Trophoblast cell (in vitro differentiated cells and primary cell): ENCODE measurements at regions not wholly inside any gene's neighbourhood (a gene's known extent, or its start where the extent isn't known, plus 50 kb on each side); places are given as distances from the start of the nearest gene placed in this dataset.

ENCODE experiments used
- DNase-seq, 2 donors: peaks; one replicate each; pipeline ENCODE4 v3.0.0-alpha.2; 2016
- H2AFZ ChIP-seq: 2 replicates; pipeline ENCODE4 v1.6.1; 2013; ENCODE audit warnings: low read length, moderate library complexity, mild to moderate bottlenecking; ENCODE audit not compliant: insufficient read depth, poor library complexity
- H2AK5ac ChIP-seq: 2 replicates; pipeline ENCODE4 v1.6.1; 2013; ENCODE audit warnings: mild to moderate bottlenecking, low read length
- H2BK120ac ChIP-seq: 2 replicates; pipeline ENCODE4 v1.6.1; 2013; ENCODE audit warnings: low read length, mild to moderate bottlenecking, moderate library complexity; ENCODE audit not compliant: insufficient read depth, poor library complexity
- H2BK12ac ChIP-seq: 2 replicates; pipeline ENCODE4 v1.6.1; 2013; ENCODE audit warnings: mild to moderate bottlenecking, low read length, moderate library complexity
- H2BK5ac ChIP-seq: 2 replicates; pipeline ENCODE4 v1.6.1; 2013; ENCODE audit warnings: low read length, low read depth, moderate library complexity, mild to moderate bottlenecking; ENCODE audit not compliant: poor library complexity
- H3K14ac ChIP-seq: 2 replicates; pipeline ENCODE4 v1.6.1; 2013; ENCODE audit warnings: mild to moderate bottlenecking, low read length
- H3K18ac ChIP-seq: 2 replicates; pipeline ENCODE4 v1.6.1; 2013; ENCODE audit warnings: mild to moderate bottlenecking, low read length
- H3K23ac ChIP-seq: 2 replicates; pipeline ENCODE4 v1.6.1; 2013; ENCODE audit warnings: low read length
- H3K27ac ChIP-seq: 2 replicates; pipeline ENCODE4 v1.5.1; 2013; ENCODE audit warnings: low read depth, mild to moderate bottlenecking, inconsistent platforms, low read length, moderate library complexity
- H3K27me3 ChIP-seq: 2 replicates; pipeline ENCODE4 v1.6.1; 2013; ENCODE audit warnings: inconsistent platforms, mild to moderate bottlenecking, low read length, moderate library complexity; ENCODE audit not compliant: insufficient read depth
- H3K36me3 ChIP-seq, 2 experiments: 1 replicate in 1 of 2; 2 replicates in 1 of 2; pipeline ENCODE4 v1.6.1; 2013; ENCODE audit warnings: low read length in 2 of 2, mild to moderate bottlenecking in 2 of 2, moderate library complexity in 1 of 2; ENCODE audit not compliant: insufficient read depth in 2 of 2, control insufficient read depth in 1 of 2
- H3K4ac ChIP-seq: 2 replicates; pipeline ENCODE4 v1.6.1; 2013; ENCODE audit warnings: low read depth, mild to moderate bottlenecking, low read length, moderate library complexity
- H3K4me1 ChIP-seq, 2 experiments: 1 replicate in 1 of 2; 2 replicates in 1 of 2; pipeline ENCODE4 v1.6.1; 2013; ENCODE audit warnings: low read length in 2 of 2, mild to moderate bottlenecking in 2 of 2, moderate library complexity in 1 of 2; ENCODE audit not compliant: insufficient read depth in 2 of 2, control insufficient read depth in 1 of 2
- H3K4me2 ChIP-seq: 2 replicates; pipeline ENCODE4 v1.6.1; 2013; ENCODE audit warnings: inconsistent platforms, mild to moderate bottlenecking, low read length, moderate library complexity
- H3K4me3 ChIP-seq: 2 replicates; pipeline ENCODE4 v1.5.1; 2013; ENCODE audit warnings: mild to moderate bottlenecking, low read depth, low read length, inconsistent platforms
- H3K79me1 ChIP-seq: one replicate; pipeline ENCODE4 v1.6.1; 2013; ENCODE audit warnings: low read length
- H3K79me2 ChIP-seq: 2 replicates; pipeline ENCODE4 v1.6.1; 2013; ENCODE audit warnings: low read length, mild to moderate bottlenecking; ENCODE audit not compliant: control insufficient read depth, insufficient read depth, poor library complexity
- H3K9ac ChIP-seq: 2 replicates; pipeline ENCODE4 v1.6.1; 2013; ENCODE audit warnings: mild to moderate bottlenecking, low read length
- H3K9me3 ChIP-seq: 2 replicates; pipeline ENCODE4 v1.6.1; 2013; ENCODE audit warnings: low read depth, mild to moderate bottlenecking, control low read depth, inconsistent platforms, low read length; ENCODE audit not compliant: insufficient read depth
- H4K12ac ChIP-seq: 2 replicates; pipeline ENCODE4 v1.6.1; 2013; ENCODE audit warnings: low read depth, mild to moderate bottlenecking, low read length, moderate library complexity
- H4K8ac ChIP-seq: 2 replicates; pipeline ENCODE4 v1.6.1; 2013; ENCODE audit warnings: low read depth, mild to moderate bottlenecking, low read length, moderate library complexity
- H4K91ac ChIP-seq: one replicate; pipeline ENCODE4 v1.6.1; 2013; ENCODE audit warnings: low read depth, mild to moderate bottlenecking, low read length, moderate library complexity
- whole genome bisulfite sequencing: extraction: QIAGEN DNeasy Blood & Tissue Kit; methylation state at CpG from one replicate; pipeline ENCODE4 v1.1.7; 2013; ENCODE audit warnings: missing lambda C conversion rate; ENCODE audit not compliant: insufficient read length, insufficient coverage; ENCODE audit errors: extremely low coverage; 5-methylcytosine and 5-hydroxymethylcytosine counted together

- H3K36me3 ChIP-seq: no peaks in the 10 kb centered on the region
- H3K79me2 ChIP-seq: no peaks in the 10 kb centered on the region
- H3K4ac ChIP-seq: no peak overlapping the region
- no peak for DNase-seq
- H4K91ac ChIP-seq: no peak overlapping the region
- no peak overlapping the region for H3K18ac ChIP-seq
- no peak overlapping the region for H2AK5ac ChIP-seq
- no peak overlapping the region for H3K23ac ChIP-seq
- H4K12ac ChIP-seq: no peak overlapping the region
- no peak overlapping the region for H2AFZ ChIP-seq
- no peaks in the 10 kb centered on the region for H3K4me1 ChIP-seq
- no peak overlapping the region for H3K14ac ChIP-seq
- WGBS: no CpG with 5 or more reads among the region's 3 CpGs
- no peak overlapping the region for H4K8ac ChIP-seq
- no peak overlapping the region for H3K4me3 ChIP-seq
- H3K9me3 ChIP-seq: peaks cover 1% of the 10 kb centered on the region
- no peaks in the 10 kb centered on the region for H3K79me1 ChIP-seq
- no peak overlapping the region for H3K9ac ChIP-seq
- no peak overlapping the region for H3K27ac ChIP-seq
- no peak overlapping the region for H2BK120ac ChIP-seq
- H3K27me3 ChIP-seq: no peaks in the 10 kb centered on the region
- H2BK12ac ChIP-seq: no peak overlapping the region
- no peak overlapping the region for H2BK5ac ChIP-seq
- no peak overlapping the region for H3K4me2 ChIP-seq
These were observed 104.8 kb downstream of the SEC61B start for GRCh38 chr9:99326917-99327189.

GRCh38 chr9:99327667-99328066, 105.6 kb downstream of the SEC61B start:
- Histone ChIP-seq H3K18ac (no peak overlapping the region), H3K14ac (no peak overlapping the region), H3K23ac (no peak overlapping the region), H4K91ac (no peak overlapping the region), H2BK12ac (no peak overlapping the region), H2AK5ac (no peak overlapping the region), H3K4me1 (no peaks in the 10 kb centered on the region), H3K27me3 (no peaks in the 10 kb centered on the region), H3K4me3 (no peak overlapping the region), H3K36me3 (no peaks in the 10 kb centered on the region), H4K8ac (no peak overlapping the region), H2AFZ (no peak overlapping the region), H3K9ac (no peak overlapping the region), H3K27ac (no peak overlapping the region), H2BK120ac (no peak overlapping the region), H3K79me1 (no peaks in the 10 kb centered on the region), H3K4ac (no peak overlapping the region), H4K12ac (no peak overlapping the region), H3K9me3 (peaks cover 1% of the 10 kb centered on the region), H2BK5ac (no peak overlapping the region), H3K4me2 (no peak overlapping the region), H3K79me2 (no peaks in the 10 kb centered on the region)
- no CpG with 5 or more reads among the region's 3 CpGs for WGBS
- no peak for DNase-seq

GRCh38 chr9:99335280-99335679, 113.2 kb downstream of the SEC61B start:
- H2AFZ ChIP-seq: no peak overlapping the region
- no peaks in the 10 kb centered on the region for H3K27me3 ChIP-seq
- no peak overlapping the region for H4K12ac ChIP-seq
- no peak for DNase-seq
- H3K4me2 ChIP-seq: no peak overlapping the region
- no peaks in the 10 kb centered on the region for H3K4me1 ChIP-seq
- no peak overlapping the region for H3K23ac ChIP-seq
- H3K14ac ChIP-seq: no peak overlapping the region
- H3K79me2 ChIP-seq: no peaks in the 10 kb centered on the region
- no peak overlapping the region for H2BK12ac ChIP-seq
- no peak overlapping the region for H4K91ac ChIP-seq
- no peak overlapping the region for H3K9ac ChIP-seq
- H2BK5ac ChIP-seq: no peak overlapping the region
- WGBS: no CpG with 5 or more reads among the region's 4 CpGs
- H3K4me3 ChIP-seq: no peak overlapping the region
- H3K36me3 ChIP-seq: no peaks in the 10 kb centered on the region
- no peak overlapping the region for H3K27ac ChIP-seq
- H3K9me3 ChIP-seq: peaks cover 2% of the 10 kb centered on the region
- no peaks in the 10 kb centered on the region for H3K79me1 ChIP-seq
- H3K18ac ChIP-seq: no peak overlapping the region
- no peak overlapping the region for H3K4ac ChIP-seq
- no peak overlapping the region for H2AK5ac ChIP-seq
- no peak overlapping the region for H2BK120ac ChIP-seq
- H4K8ac ChIP-seq: no peak overlapping the region

- Histone ChIP-seq H3K79me2 (no peaks in the 10 kb centered on the region), H3K14ac (no peak overlapping the region), H3K9me3 (peaks cover 2% of the 10 kb centered on the region), H3K4ac (no peak overlapping the region), H2BK12ac (no peak overlapping the region), H3K4me2 (no peak overlapping the region), H3K27me3 (no peaks in the 10 kb centered on the region), H4K8ac (no peak overlapping the region), H3K79me1 (no peaks in the 10 kb centered on the region), H3K23ac (no peak overlapping the region), H2AK5ac (no peak overlapping the region), H3K18ac (no peak overlapping the region), H3K9ac (no peak overlapping the region), H3K36me3 (no peaks in the 10 kb centered on the region), H3K4me3 (no peak overlapping the region), H4K12ac (no peak overlapping the region), H2AFZ (no peak overlapping the region), H3K4me1 (no peaks in the 10 kb centered on the region), H4K91ac (no peak overlapping the region), H3K27ac (no peak overlapping the region), H2BK120ac (no peak overlapping the region), H2BK5ac (no peak overlapping the region)
- no peak for DNase-seq
- WGBS: no CpG with 5 or more reads among the region's 3 CpGs
These were observed 113.9 kb downstream of the SEC61B start for GRCh38 chr9:99336005-99336404.

GRCh38 chr9:99336531-99336930, 114.4 kb downstream of the SEC61B start:
- Histone ChIP-seq H3K79me1 (no peaks in the 10 kb centered on the region), H3K4me2 (no peak overlapping the region), H4K8ac (no peak overlapping the region), H4K12ac (no peak overlapping the region), H2BK120ac (no peak overlapping the region), H3K18ac (no peak overlapping the region), H4K91ac (no peak overlapping the region), H2AK5ac (no peak overlapping the region), H2BK5ac (no peak overlapping the region), H3K9me3 (peaks cover 2% of the 10 kb centered on the region), H3K36me3 (no peaks in the 10 kb centered on the region), H2AFZ (no peak overlapping the region), H2BK12ac (no peak overlapping the region), H3K27me3 (no peaks in the 10 kb centered on the region), H3K4ac (no peak overlapping the region), H3K79me2 (no peaks in the 10 kb centered on the region), H3K9ac (no peak overlapping the region), H3K14ac (no peak overlapping the region), H3K27ac (no peak overlapping the region), H3K4me3 (no peak overlapping the region), H3K23ac (no peak overlapping the region), H3K4me1 (no peaks in the 10 kb centered on the region)
- WGBS: no CpG with 5 or more reads among the region's 1 CpG
- DNase-seq: peak; percentile 16 to 81
